GM23338 (cell line): ENCODE measurements at regions not wholly inside any gene's neighbourhood (a gene's known extent, or its start where the extent isn't known, plus 50 kb on each side); places are given as distances from the start of the nearest gene placed in this dataset.

Experiments
- ATAC-seq: fragments of 200-7000 bp; cut with Tn5 transposase; 3 replicates; pipeline ENCODE4 v1.9.1; 2020
- DNase-seq: peaks from one replicate; pipeline ENCODE4 v3.0.0-alpha.2; 2015; ENCODE audit warnings: low spot score
- H2AFZ ChIP-seq: fragments of 200-600 bp; sonication (generic); 2 replicates; pipeline ENCODE4 v1.8.0; 2016; ENCODE audit warnings: antibody characterized with exemption, mild to moderate bottlenecking, moderate library complexity
- H3F3A ChIP-seq: fragments of 200-600 bp; sonication (generic); replicated peaks from 2 replicates; pipeline ENCODE4 v1.8.0; 2017; ENCODE audit warnings: antibody characterized with exemption, mixed run types, low read depth
- H3K27ac ChIP-seq: fragments of 200-600 bp; sonication (generic); 2 replicates; pipeline ENCODE4 v1.6.1; 2016; ENCODE audit warnings: low read depth
- H3K27me3 ChIP-seq: fragments of 200-600 bp; sonication (generic); 2 replicates; pipeline ENCODE4 v1.8.0; 2016; ENCODE audit warnings: mild to moderate bottlenecking, mixed run types, moderate library complexity; ENCODE audit not compliant: insufficient read depth
- H3K36me3 ChIP-seq: fragments of 200-600 bp; sonication (generic); 2 replicates; pipeline ENCODE4 v1.8.0; 2016; ENCODE audit warnings: mild to moderate bottlenecking; ENCODE audit not compliant: insufficient read depth
- H3K4me1 ChIP-seq: fragments of 200-600 bp; sonication (generic); 2 replicates; pipeline ENCODE4 v1.8.0; 2016; ENCODE audit warnings: mild to moderate bottlenecking, moderate library complexity; ENCODE audit not compliant: insufficient read depth
- H3K4me2 ChIP-seq: fragments of 200-600 bp; sonication (generic); 2 replicates; pipeline ENCODE4 v1.7.1; 2017; ENCODE audit warnings: mixed run types
- H3K4me3 ChIP-seq: fragments of 200-600 bp; sonication (generic); 2 replicates; pipeline ENCODE4 v1.6.1; 2016; ENCODE audit warnings: mixed run types
- H3K79me2 ChIP-seq: fragments of 200-600 bp; sonication (generic); replicated peaks from 2 replicates; pipeline ENCODE4 v1.8.0; 2017; ENCODE audit warnings: mild to moderate bottlenecking; ENCODE audit not compliant: insufficient read depth
- H3K9me2 ChIP-seq: fragments of 200-600 bp; sonication (generic); 2 replicates; pipeline ENCODE4 v1.8.0; 2017; ENCODE audit not compliant: insufficient read depth
- H4K20me1 ChIP-seq: fragments of 200-600 bp; sonication (generic); replicated peaks from 2 replicates; pipeline ENCODE4 v1.8.0; 2017; ENCODE audit warnings: mild to moderate bottlenecking; ENCODE audit not compliant: insufficient read depth
- H3K27ac Mint-ChIP-seq: 2 replicates; pipeline ENCODE4 v1.8.0; 2020; ENCODE audit warnings: inconsistent platforms, mild to moderate bottlenecking, moderate library complexity, mixed read lengths
- H3K27me3 Mint-ChIP-seq: 3 replicates; pipeline ENCODE4 v1.8.0; 2022; ENCODE audit warnings: low read depth, mild to moderate bottlenecking, moderate library complexity, mixed read lengths, inconsistent platforms; ENCODE audit not compliant: insufficient read depth, poor library complexity
- H3K36me3 Mint-ChIP-seq: 3 replicates; pipeline ENCODE4 v1.8.0; 2021; ENCODE audit warnings: low read depth, mild to moderate bottlenecking, inconsistent platforms, moderate library complexity, mixed read lengths
- H3K4me1 Mint-ChIP-seq: 3 replicates; pipeline ENCODE4 v1.8.0; 2020; ENCODE audit warnings: mild to moderate bottlenecking, inconsistent platforms, mixed read lengths
- H3K4me3 Mint-ChIP-seq: 3 replicates; pipeline ENCODE4 v1.8.0; 2021; ENCODE audit warnings: moderate library complexity, mild to moderate bottlenecking, inconsistent platforms, mixed read lengths
- H3K9me3 Mint-ChIP-seq: 3 replicates; pipeline ENCODE4 v1.8.0; 2020; ENCODE audit warnings: moderate library complexity, mild to moderate bottlenecking, inconsistent platforms, mixed read lengths
- CREB1 ChIP-seq: fragments of 250-450 bp; sonication (Bioruptor Pico); IDR thresholded peaks from 2 replicates; pipeline ENCODE4 v1.5.0; 2020; ENCODE audit warnings: low read depth, mild to moderate bottlenecking, moderate library complexity
- EZH2 ChIP-seq: fragments of 200-600 bp; sonication (generic); IDR thresholded peaks from one replicate; pipeline ENCODE4 v1.8.0; 2017; ENCODE audit warnings: antibody characterized with exemption, mild to moderate bottlenecking, low read depth; ENCODE audit not compliant: unreplicated experiment
- JUNB ChIP-seq: IDR thresholded peaks from one replicate; pipeline ENCODE4 v1.6.1; 2016; ENCODE audit warnings: antibody characterized with exemption; ENCODE audit not compliant: unreplicated experiment
- NANOG ChIP-seq: IDR thresholded peaks from 2 replicates; pipeline ENCODE4 v1.6.1; 2016; ENCODE audit warnings: antibody characterized with exemption, borderline replicate concordance
- POLR2AphosphoS5 ChIP-seq: IDR thresholded peaks from 2 replicates; pipeline ENCODE4 v1.6.1; 2016; ENCODE audit warnings: antibody characterized with exemption, low read depth
- ZNF114 ChIP-seq: fragments of 250-450 bp; sonication (Bioruptor Pico); IDR thresholded peaks from 2 replicates; pipeline ENCODE4 v1.5.0; 2020; ENCODE audit warnings: mild to moderate bottlenecking, moderate library complexity
- TF ChIP-seq, protein P1 (sequence below), 2 experiments: fragments of 200-600 bp in 1 of 2; sonication (generic) in 1 of 2; conservative IDR thresholded peaks; 2 replicates each; pipeline versions ENCODE4 v1.5.1 to v1.6.1; 2016 to 2017; ENCODE audit warnings: antibody characterized with exemption in 2 of 2, low read depth in 2 of 2, mild to moderate bottlenecking in 2 of 2, moderate library complexity in 1 of 2
- TF ChIP-seq, protein P2 (sequence below): fragments of 250-450 bp; sonication (Bioruptor Pico); IDR thresholded peaks from 2 replicates; pipeline ENCODE4 v1.5.0; 2020; ENCODE audit warnings: mild to moderate bottlenecking, moderate library complexity
- TF ChIP-seq, protein P3 (sequence below): IDR thresholded peaks from one replicate; pipeline ENCODE4 v1.6.1; 2018; ENCODE audit warnings: antibody characterized with exemption; ENCODE audit not compliant: unreplicated experiment

DNA sequence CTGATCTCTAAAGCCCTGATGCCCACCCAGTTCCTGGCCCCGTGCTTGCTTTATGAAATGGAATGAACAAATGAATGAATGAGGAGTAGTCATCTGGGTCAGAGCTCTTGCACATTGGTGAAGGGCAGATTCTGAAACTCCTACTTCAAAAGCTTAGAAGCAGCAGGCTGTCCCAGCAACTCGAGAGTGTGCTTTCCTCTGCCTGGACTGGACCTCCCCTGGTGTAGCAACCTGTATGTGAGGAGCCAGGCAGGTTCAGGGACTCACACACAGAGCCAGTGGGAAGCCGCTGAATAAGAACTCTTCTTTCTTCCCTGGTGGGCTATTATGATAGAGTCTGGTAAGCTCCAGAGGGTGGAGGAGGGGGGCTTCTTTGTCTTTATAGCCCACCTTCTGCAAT lies 396.4 kb downstream of the CDK5RAP2 start:
- no peak overlapping the region for H2AFZ ChIP-seq
- H3K27me3 ChIP-seq = no peaks in the 10 kb centered on the region
- no peaks in the 10 kb centered on the region; the same call in 1 of the 2 replicates for H4K20me1 ChIP-seq
- H3K4me3 ChIP-seq = no peak overlapping the region
- H3K9me2 ChIP-seq = no peaks in the 10 kb centered on the region
- Mint-ChIP-seq H3K36me3 (no peaks in the 10 kb centered on the region), H3K4me3 (no peak overlapping the region), H3K27me3 (peaks cover 3% of the 10 kb centered on the region), H3K27ac (no peak overlapping the region), H3K9me3 (peaks cover 4% of the 10 kb centered on the region; the same call in 2 of the 3 replicates), H3K4me1 (no peaks in the 10 kb centered on the region; the same call in 2 of the 3 replicates)
- DNase-seq (no peak), ATAC-seq (peak; percentile 64)
- no peaks in the 10 kb centered on the region for H3K79me2 ChIP-seq
- H3K4me1 ChIP-seq = no peaks in the 10 kb centered on the region
- no peak overlapping the region for H3K27ac ChIP-seq
- H3K4me2 ChIP-seq = no peak overlapping the region
- H3F3A ChIP-seq = no peaks in the 10 kb centered on the region
- TF ChIP-seq ZNF114 (CRISPR knock-in tag) = no peak
- TF ChIP-seq, protein P1, sequence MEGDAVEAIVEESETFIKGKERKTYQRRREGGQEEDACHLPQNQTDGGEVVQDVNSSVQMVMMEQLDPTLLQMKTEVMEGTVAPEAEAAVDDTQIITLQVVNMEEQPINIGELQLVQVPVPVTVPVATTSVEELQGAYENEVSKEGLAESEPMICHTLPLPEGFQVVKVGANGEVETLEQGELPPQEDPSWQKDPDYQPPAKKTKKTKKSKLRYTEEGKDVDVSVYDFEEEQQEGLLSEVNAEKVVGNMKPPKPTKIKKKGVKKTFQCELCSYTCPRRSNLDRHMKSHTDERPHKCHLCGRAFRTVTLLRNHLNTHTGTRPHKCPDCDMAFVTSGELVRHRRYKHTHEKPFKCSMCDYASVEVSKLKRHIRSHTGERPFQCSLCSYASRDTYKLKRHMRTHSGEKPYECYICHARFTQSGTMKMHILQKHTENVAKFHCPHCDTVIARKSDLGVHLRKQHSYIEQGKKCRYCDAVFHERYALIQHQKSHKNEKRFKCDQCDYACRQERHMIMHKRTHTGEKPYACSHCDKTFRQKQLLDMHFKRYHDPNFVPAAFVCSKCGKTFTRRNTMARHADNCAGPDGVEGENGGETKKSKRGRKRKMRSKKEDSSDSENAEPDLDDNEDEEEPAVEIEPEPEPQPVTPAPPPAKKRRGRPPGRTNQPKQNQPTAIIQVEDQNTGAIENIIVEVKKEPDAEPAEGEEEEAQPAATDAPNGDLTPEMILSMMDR (conservative IDR thresholded peaks at IDR 0.05; ENCODE audit: low read depth in 2 of 2) = no peak
- no peak for TF ChIP-seq NANOG
- TF ChIP-seq CREB1 (CRISPR knock-in tag) = no peak
- TF ChIP-seq POLR2AphosphoS5 = no peak
- TF ChIP-seq EZH2 = no peak
- H3K36me3 ChIP-seq = no peaks in the 10 kb centered on the region

DNA sequence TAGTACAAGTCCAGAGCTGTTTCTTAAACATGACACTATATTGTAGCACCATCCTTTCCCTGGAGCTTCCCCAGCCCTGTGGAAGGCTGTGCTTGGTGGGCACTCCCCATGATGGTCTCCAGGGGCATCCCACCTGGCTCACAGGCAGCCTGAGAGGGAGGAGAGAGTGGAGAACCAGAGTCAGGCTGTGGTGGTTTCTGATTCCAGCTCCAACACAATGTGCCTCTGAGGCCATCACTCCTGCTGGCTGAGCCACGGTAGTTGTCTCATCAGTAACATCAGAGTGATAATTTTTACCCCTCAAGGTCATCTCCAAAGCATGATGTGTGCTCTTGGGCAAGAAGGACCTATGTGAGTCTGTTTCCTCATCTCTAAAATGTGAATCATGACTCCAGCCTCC lies 398.0 kb downstream of the CDK5RAP2 start:
- Mint-ChIP-seq H3K4me3 (no peak overlapping the region), H3K4me1 (no peaks in the 10 kb centered on the region; the same call in 2 of the 3 replicates), H3K36me3 (no peaks in the 10 kb centered on the region; the same call in 2 of the 3 replicates), H3K9me3 (peaks cover 7% of the 10 kb centered on the region; the same call in 1 of the 3 replicates), H3K27ac (no peak overlapping the region), H3K27me3 (peaks cover 3% of the 10 kb centered on the region)
- no peaks in the 10 kb centered on the region for H3F3A ChIP-seq
- H3K4me3 ChIP-seq = no peak overlapping the region
- no peaks in the 10 kb centered on the region for H3K9me2 ChIP-seq
- no peaks in the 10 kb centered on the region for H3K27me3 ChIP-seq
- no peak for DNase-seq
- no peaks in the 10 kb centered on the region for H4K20me1 ChIP-seq
- H3K36me3 ChIP-seq = no peaks in the 10 kb centered on the region
- H3K79me2 ChIP-seq = no peaks in the 10 kb centered on the region
- no peak overlapping the region for H3K27ac ChIP-seq
- H2AFZ ChIP-seq = no peak overlapping the region
- no peak for ATAC-seq
- no peaks in the 10 kb centered on the region for H3K4me1 ChIP-seq
- H3K4me2 ChIP-seq = no peak overlapping the region
- TF ChIP-seq JUNB (no peak), EZH2 (no peak), ZNF114 (CRISPR knock-in tag) (no peak), NANOG (no peak)
- TF ChIP-seq, protein P2, sequence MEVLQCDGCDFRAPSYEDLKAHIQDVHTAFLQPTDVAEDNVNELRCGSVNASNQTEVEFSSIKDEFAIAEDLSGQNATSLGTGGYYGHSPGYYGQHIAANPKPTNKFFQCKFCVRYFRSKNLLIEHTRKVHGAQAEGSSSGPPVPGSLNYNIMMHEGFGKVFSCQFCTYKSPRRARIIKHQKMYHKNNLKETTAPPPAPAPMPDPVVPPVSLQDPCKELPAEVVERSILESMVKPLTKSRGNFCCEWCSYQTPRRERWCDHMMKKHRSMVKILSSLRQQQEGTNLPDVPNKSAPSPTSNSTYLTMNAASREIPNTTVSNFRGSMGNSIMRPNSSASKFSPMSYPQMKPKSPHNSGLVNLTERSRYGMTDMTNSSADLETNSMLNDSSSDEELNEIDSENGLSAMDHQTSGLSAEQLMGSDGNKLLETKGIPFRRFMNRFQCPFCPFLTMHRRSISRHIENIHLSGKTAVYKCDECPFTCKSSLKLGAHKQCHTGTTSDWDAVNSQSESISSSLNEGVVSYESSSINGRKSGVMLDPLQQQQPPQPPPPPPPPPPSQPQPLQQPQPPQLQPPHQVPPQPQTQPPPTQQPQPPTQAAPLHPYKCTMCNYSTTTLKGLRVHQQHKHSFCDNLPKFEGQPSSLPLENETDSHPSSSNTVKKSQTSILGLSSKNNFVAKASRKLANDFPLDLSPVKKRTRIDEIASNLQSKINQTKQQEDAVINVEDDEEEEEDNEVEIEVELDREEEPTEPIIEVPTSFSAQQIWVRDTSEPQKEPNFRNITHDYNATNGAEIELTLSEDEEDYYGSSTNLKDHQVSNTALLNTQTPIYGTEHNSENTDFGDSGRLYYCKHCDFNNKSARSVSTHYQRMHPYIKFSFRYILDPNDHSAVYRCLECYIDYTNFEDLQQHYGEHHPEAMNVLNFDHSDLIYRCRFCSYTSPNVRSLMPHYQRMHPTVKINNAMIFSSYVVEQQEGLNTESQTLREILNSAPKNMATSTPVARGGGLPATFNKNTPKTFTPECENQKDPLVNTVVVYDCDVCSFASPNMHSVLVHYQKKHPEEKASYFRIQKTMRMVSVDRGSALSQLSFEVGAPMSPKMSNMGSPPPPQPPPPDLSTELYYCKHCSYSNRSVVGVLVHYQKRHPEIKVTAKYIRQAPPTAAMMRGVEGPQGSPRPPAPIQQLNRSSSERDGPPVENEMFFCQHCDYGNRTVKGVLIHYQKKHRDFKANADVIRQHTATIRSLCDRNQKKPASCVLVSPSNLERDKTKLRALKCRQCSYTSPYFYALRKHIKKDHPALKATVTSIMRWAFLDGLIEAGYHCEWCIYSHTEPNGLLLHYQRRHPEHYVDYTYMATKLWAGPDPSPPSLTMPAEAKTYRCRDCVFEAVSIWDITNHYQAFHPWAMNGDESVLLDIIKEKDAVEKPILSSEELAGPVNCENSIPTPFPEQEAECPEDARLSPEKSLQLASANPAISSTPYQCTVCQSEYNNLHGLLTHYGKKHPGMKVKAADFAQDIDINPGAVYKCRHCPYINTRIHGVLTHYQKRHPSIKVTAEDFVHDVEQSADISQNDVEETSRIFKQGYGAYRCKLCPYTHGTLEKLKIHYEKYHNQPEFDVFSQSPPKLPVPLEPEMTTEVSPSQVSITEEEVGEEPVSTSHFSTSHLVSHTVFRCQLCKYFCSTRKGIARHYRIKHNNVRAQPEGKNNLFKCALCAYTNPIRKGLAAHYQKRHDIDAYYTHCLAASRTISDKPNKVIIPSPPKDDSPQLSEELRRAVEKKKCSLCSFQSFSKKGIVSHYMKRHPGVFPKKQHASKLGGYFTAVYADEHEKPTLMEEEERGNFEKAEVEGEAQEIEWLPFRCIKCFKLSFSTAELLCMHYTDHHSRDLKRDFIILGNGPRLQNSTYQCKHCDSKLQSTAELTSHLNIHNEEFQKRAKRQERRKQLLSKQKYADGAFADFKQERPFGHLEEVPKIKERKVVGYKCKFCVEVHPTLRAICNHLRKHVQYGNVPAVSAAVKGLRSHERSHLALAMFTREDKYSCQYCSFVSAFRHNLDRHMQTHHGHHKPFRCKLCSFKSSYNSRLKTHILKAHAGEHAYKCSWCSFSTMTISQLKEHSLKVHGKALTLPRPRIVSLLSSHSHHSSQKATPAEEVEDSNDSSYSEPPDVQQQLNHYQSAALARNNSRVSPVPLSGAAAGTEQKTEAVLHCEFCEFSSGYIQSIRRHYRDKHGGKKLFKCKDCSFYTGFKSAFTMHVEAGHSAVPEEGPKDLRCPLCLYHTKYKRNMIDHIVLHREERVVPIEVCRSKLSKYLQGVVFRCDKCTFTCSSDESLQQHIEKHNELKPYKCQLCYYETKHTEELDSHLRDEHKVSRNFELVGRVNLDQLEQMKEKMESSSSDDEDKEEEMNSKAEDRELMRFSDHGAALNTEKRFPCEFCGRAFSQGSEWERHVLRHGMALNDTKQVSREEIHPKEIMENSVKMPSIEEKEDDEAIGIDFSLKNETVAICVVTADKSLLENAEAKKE (CRISPR knock-in tag) = no peak
- TF ChIP-seq, protein P3, sequence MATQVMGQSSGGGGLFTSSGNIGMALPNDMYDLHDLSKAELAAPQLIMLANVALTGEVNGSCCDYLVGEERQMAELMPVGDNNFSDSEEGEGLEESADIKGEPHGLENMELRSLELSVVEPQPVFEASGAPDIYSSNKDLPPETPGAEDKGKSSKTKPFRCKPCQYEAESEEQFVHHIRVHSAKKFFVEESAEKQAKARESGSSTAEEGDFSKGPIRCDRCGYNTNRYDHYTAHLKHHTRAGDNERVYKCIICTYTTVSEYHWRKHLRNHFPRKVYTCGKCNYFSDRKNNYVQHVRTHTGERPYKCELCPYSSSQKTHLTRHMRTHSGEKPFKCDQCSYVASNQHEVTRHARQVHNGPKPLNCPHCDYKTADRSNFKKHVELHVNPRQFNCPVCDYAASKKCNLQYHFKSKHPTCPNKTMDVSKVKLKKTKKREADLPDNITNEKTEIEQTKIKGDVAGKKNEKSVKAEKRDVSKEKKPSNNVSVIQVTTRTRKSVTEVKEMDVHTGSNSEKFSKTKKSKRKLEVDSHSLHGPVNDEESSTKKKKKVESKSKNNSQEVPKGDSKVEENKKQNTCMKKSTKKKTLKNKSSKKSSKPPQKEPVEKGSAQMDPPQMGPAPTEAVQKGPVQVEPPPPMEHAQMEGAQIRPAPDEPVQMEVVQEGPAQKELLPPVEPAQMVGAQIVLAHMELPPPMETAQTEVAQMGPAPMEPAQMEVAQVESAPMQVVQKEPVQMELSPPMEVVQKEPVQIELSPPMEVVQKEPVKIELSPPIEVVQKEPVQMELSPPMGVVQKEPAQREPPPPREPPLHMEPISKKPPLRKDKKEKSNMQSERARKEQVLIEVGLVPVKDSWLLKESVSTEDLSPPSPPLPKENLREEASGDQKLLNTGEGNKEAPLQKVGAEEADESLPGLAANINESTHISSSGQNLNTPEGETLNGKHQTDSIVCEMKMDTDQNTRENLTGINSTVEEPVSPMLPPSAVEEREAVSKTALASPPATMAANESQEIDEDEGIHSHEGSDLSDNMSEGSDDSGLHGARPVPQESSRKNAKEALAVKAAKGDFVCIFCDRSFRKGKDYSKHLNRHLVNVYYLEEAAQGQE = no peak
